Stimulated activated CD4-positive, alpha-beta T cell treated with anti-CD3 and anti-CD28 coated beads, Interleukin-4, amount 100 ng/mL, for 48 hours (primary cell): ENCODE measurements at regions not wholly inside any gene's neighbourhood (a gene's known extent, or its start where the extent isn't known, plus 50 kb on each side); places are given as distances from the start of the nearest gene placed in this dataset.

Source experiments
- DNase-seq, 2 donors: peaks; one replicate each; pipeline ENCODE4 v3.0.0-alpha.2; 2020; ENCODE audit warnings: low read depth in 2 of 2

DNA sequence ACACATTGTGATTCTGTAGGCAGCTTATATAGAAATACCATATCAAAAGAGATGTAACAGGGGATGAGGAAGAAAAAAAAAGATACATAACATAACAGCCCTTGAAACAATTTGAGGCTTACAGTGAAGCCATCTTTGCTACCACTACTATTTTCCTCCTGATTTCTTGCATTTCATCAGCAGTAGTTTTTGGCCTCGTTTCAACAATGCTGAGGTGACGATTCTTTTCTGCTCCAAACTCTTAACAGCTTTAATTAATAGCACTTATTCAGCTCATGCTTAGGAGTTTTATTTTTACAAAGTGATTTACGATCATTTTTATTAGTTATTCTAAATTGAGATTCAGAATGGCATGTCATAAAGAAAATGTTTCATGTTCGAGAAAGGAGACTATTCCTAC is 163.2 kb downstream of the DCK start:
- no peak for DNase-seq

- DNase-seq: no peak
Measured at GRCh38 chr4:71162386-71162785, 168.9 kb downstream of the DCK start.

GRCh38 chr4:71163317-71163716 is 169.9 kb downstream of the DCK start:
- no peak for DNase-seq

DNA sequence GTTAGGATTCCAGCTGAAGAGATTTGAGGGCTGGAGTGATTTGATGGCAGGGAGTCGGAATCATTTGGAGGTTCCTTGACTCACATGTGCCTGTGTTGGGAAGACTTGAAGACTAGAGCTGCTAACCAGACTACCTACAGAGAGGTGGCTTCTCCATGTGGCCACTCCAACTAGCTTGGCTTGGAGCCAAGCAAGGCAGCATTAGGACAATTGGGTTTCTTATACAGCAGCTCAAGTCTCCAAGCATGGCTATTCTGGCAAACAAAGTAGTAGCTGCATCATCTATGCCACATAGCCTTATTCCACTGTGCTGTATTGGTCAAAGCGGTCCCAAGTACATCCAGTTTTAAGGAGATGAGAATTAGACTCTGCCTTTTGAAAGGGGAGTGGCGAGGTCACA is 171.7 kb upstream of the SLC4A4 start:
- DNase-seq: no peak

- DNase-seq: no peak
Measured at GRCh38 chr4:71171592-71171991, 167.2 kb upstream of the SLC4A4 start.

DNA sequence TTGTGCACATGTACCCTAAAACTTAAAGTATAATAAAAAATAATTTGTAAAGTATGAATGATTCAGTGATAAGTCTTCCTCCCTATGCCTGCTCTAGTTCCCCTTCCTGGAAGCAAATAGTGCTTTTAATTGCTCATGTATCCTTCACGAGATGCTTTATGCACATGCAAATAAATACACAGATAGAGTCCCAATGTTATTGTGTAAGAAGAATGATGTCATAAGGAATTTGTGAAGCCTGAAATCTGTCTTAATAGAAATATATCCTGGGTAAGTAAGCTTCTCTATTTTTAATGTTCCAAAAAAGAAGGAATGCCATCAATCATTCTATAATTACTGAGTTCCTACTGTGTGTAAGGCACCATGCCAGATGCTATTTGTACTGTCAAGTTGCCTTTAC is 157.5 kb upstream of the SLC4A4 start:
- no peak for DNase-seq

- peak; percentile 7 to 14 for DNase-seq
Measured at GRCh38 chr4:71184195-71184781, 154.5 kb upstream of the SLC4A4 start.

- DNase-seq: no peak
Measured at GRCh38 chr4:71185037-71185436, 153.8 kb upstream of the SLC4A4 start.

GRCh38 chr4:71186257-71186565 is 152.6 kb upstream of the SLC4A4 start:
- DNase-seq: no peak

DNA sequence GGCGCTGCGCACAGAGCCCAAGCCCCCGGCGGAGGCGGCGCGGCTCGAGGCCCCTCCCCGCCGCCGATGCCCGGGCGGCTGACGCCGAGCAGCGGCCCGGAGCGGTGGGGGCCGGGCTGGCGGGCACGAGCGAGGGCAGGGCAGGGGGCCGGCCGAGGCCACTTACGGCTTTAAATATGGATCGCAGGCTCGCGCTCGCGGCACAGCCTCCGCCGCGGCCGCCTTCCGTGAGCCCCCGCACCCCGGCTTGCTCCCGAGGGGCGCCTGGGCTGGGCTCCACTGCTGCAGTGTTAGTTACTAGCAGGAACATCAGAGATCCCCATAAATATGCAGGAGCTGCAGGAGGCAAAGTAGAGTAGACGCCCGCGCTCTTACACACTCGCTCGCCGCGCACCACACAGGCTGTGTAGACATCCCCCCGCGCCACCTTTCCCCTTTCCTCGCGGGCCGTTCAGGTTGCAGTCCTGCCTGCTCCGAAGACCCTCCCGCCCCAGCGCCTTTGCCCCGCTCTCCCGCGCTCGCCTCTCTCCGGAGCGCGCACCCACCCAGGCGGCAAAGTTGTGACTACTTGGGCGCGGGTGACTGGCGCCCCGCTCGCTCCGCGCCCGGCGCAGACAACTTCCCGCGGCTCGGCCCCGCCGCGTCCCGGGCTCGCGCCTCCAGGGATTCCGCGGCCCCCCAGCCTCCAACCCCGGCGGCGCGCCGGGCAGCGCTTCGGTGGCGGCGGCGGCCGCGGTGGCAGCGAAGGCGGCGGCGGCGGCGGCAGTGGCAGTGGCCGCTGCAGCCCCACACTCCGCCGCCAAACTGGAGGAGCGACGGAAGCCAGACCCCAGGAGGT is 152.0 kb upstream of the SLC4A4 start:
- DNase-seq: peak; percentile 1 to 4

GRCh38 chr4:71187404-71188155 is 151.2 kb upstream of the SLC4A4 start:
- DNase-seq: peak; percentile 2 to 9

- DNase-seq: no peak
Measured at GRCh38 chr4:71188156-71188640, 150.6 kb upstream of the SLC4A4 start.

GRCh38 chr4:71188951-71189350 is 149.9 kb upstream of the SLC4A4 start:
- DNase-seq: no peak

GRCh38 chr4:71189471-71189870 is 149.3 kb upstream of the SLC4A4 start:
- no peak for DNase-seq

DNA sequence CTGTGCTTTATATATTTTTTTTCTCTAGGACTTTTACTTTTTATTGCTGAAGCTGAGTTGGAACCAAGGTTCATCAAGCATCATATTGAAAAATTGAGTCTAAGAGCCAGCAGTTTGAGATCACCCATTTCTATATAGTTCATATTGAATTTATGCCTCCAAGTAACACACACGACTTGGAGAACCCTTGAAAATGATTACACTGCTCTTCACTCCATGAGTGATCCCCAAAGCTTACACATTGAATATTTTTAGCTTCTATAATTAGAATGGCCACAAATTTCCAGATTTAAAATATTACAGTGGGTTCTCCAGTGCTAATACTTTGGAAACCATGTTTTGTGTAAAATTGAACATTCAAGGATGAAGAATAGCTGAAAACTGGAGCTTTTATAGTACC is 144.4 kb upstream of the SLC4A4 start:
- no peak for DNase-seq

- DNase-seq: no peak
Measured at GRCh38 chr4:71195924-71196323, 142.9 kb upstream of the SLC4A4 start.

DNA sequence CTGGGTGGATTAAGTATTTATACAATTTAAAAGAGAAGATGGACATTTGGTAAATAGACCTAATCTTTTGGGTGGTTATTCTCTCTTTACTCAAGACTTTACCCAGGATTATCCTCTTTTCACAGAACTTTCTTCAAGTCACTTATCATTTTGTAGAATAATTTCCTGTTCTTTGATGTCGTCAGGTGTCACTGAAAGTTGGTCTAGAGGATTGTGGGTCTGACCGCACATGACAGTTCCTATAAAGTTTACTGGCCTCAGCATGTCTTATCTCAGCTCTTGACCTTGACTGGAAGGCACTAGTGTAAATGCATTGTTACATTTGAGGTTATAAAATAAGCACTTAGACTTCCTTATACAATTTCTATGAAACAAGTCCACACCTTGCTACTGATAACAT is 139.9 kb upstream of the SLC4A4 start:
- no peak for DNase-seq

- no peak for DNase-seq
Measured at GRCh38 chr4:71201057-71201456, 137.8 kb upstream of the SLC4A4 start.

- no peak for DNase-seq
Measured at GRCh38 chr4:71201817-71202576, 136.8 kb upstream of the SLC4A4 start.

DNA sequence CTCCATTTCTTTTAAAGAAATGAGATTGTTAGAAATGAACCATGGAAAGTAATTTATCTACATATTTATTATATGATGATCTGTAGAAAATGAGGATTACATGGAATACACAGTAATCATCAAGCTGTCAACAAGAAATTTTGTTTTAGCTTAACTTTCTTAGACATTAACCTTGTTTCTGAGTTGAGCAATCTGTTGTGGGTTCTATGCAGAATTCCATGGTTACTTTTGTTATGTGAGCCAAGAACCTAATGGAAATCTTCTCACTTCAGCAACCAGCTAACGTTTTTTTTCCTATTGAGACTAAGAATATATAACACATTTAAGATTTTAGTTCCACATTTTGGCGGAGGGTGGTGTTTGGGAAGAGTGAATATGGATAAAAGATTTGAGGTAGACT is 136.1 kb upstream of the SLC4A4 start:
- DNase-seq: no peak

DNA sequence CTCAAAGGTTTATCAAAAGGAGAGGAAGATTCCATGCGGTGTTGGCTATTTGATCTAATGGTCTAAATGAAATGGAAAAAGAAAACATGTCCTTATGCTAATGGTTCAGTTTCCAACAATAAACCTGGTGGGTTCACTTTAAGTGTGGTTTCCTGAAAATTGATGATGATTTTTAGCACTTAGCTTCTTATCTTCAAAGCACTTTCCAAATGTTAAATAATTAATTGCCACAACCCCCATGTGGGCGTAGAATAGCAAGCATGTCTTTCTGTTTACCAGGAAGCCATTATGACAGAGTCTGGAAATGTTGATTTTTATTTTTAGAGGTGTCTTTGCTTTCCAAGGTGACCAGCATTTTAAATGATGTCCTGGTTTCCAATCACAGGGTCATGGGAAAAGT is 134.8 kb upstream of the SLC4A4 start:
- no peak for DNase-seq

DNA sequence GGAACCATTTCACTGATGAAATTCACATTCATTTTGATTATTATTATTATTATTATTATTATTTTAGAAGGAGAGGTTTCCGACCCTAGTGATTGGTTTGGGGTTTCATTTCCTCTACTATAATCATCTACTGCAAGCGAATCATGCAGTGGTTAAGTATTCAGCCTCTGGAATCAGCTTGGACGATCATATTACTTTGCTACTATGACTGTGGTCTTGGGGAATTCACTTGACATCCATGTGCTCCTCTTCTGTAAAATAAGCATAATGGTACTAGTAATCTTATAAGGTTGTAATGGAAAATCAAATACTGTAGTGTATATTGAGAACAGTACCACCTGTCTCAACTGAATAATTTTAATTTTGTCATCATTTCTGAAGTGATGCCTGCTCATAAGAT is 132.1 kb upstream of the SLC4A4 start:
- DNase-seq: no peak
